A204.1 (cell line): ENCODE measurements at regions not wholly inside any gene's neighbourhood (a gene's known extent, or its start where the extent isn't known, plus 50 kb on each side); places are given as distances from the start of the nearest gene placed in this dataset.

ENCODE experiments used
- FAIRE-seq: peaks from 2 replicates; lab custom pipeline; 2012; peaks lifted over from hg19 to GRCh38; lab: Jason Lieb, UNC

GRCh38 chr20:22466447-22467171, 117.8 kb downstream of the FOXA2 start:
- no peak for FAIRE-seq

GRCh38 chr20:22465622-22466446, 118.5 kb downstream of the FOXA2 start:
- FAIRE-seq: no peak

GRCh38 chr20:22464312-22465003, 119.9 kb downstream of the FOXA2 start:
- no peak for FAIRE-seq

GRCh38 chr20:22462975-22463914, 121.1 kb downstream of the FOXA2 start:
- FAIRE-seq: no peak

GRCh38 chr20:22460803-22461202, 123.6 kb downstream of the FOXA2 start:
- no peak for FAIRE-seq

GRCh38 chr20:22460231-22460630, 124.1 kb downstream of the FOXA2 start:
- no peak for FAIRE-seq

- FAIRE-seq: no peak
Observed at GRCh38 chr20:22459754-22460153, 124.6 kb downstream of the FOXA2 start.

GRCh38 chr20:22456109-22456508, 128.3 kb downstream of the FOXA2 start:
- no peak for FAIRE-seq

- FAIRE-seq: no peak
Observed at GRCh38 chr20:22455259-22455658, 129.1 kb downstream of the FOXA2 start.

- no peak for FAIRE-seq
Observed at GRCh38 chr20:22453244-22454080, 130.9 kb downstream of the FOXA2 start.

GRCh38 chr20:22452442-22453011, 131.8 kb downstream of the FOXA2 start:
- FAIRE-seq: no peak

GRCh38 chr20:22450537-22450936, 133.8 kb downstream of the FOXA2 start:
- FAIRE-seq: no peak

- no peak for FAIRE-seq
Observed at GRCh38 chr20:22449188-22449973, 135.0 kb downstream of the FOXA2 start.

- FAIRE-seq: no peak
Observed at GRCh38 chr20:22447447-22447778, 137.0 kb downstream of the FOXA2 start.

GRCh38 chr20:22446613-22447446, 137.5 kb downstream of the FOXA2 start:
- no peak for FAIRE-seq

GRCh38 chr20:22442318-22442717, 142.1 kb downstream of the FOXA2 start:
- FAIRE-seq: no peak

- FAIRE-seq: no peak
Observed at GRCh38 chr20:22438926-22439325, 145.4 kb downstream of the FOXA2 start.

- no peak for FAIRE-seq
Observed at GRCh38 chr20:22438346-22438745, 146.0 kb downstream of the FOXA2 start.

- FAIRE-seq: no peak
Observed at GRCh38 chr20:22437354-22437753, 147.0 kb downstream of the FOXA2 start.
